ENCODE measurements at regions not wholly inside any gene's neighbourhood (a gene's known extent, or its start where the extent isn't known, plus 50 kb on each side); places are given as distances from the start of the nearest gene placed in this dataset.
"Not testable (repeated sequence)": the region's sequence is repeated elsewhere in the genome, so short reads cannot be mapped to it uniquely, and the experiment has no call there.

GRCh38 chr1:22208268-22208972, 65.5 kb upstream of the WNT4 start:
- Mint-ChIP-seq H3K27me3 (ENCODE audit: unreplicated experiment) (peaks cover 12% of the 10 kb centered on the region), H3K9me3 (ENCODE audit: unreplicated experiment) (no peaks in the 10 kb centered on the region), H3K36me3 (ENCODE audit: low read depth, unreplicated experiment) (no peaks in the 10 kb centered on the region), H3K4me3 (ENCODE audit: unreplicated experiment) (no peak overlapping the region), H3K4me1 (ENCODE audit: unreplicated experiment) (peaks cover 3% of the 10 kb centered on the region), H3K27ac (ENCODE audit: unreplicated experiment) (no peak overlapping the region)
- no peak for TF ChIP-seq CTCF (IDR thresholded peaks at IDR 0.05; ENCODE audit: unreplicated experiment)
- DNase-seq (ENCODE audit: low spot score), result no peak

- no peak overlapping the region for H3K27ac Mint-ChIP-seq (ENCODE audit: unreplicated experiment)
- no peaks in the 10 kb centered on the region for H3K36me3 Mint-ChIP-seq (ENCODE audit: low read depth, unreplicated experiment)
- H3K4me1 Mint-ChIP-seq (ENCODE audit: unreplicated experiment), result peaks cover 3% of the 10 kb centered on the region
- H3K4me3 Mint-ChIP-seq (ENCODE audit: unreplicated experiment), result no peak overlapping the region
- no peak for TF ChIP-seq CTCF (IDR thresholded peaks at IDR 0.05; ENCODE audit: unreplicated experiment)
- no peak for DNase-seq (ENCODE audit: low spot score)
- H3K27me3 Mint-ChIP-seq (ENCODE audit: unreplicated experiment), result peaks cover 7% of the 10 kb centered on the region
- H3K9me3 Mint-ChIP-seq (ENCODE audit: unreplicated experiment), result no peaks in the 10 kb centered on the region
Observed at GRCh38 chr1:22208973-22209378, 66.1 kb upstream of the WNT4 start.

GRCh38 chr1:22210176-22210575, 67.3 kb upstream of the WNT4 start:
- no peak for DNase-seq (ENCODE audit: low spot score)
- Mint-ChIP-seq H3K27ac (ENCODE audit: unreplicated experiment) (no peak overlapping the region), H3K36me3 (ENCODE audit: low read depth, unreplicated experiment) (no peaks in the 10 kb centered on the region), H3K27me3 (ENCODE audit: unreplicated experiment) (peaks cover 5% of the 10 kb centered on the region), H3K4me1 (ENCODE audit: unreplicated experiment) (peaks cover 3% of the 10 kb centered on the region), H3K9me3 (ENCODE audit: unreplicated experiment) (no peaks in the 10 kb centered on the region), H3K4me3 (ENCODE audit: unreplicated experiment) (no peak overlapping the region)
- no peak for TF ChIP-seq CTCF (IDR thresholded peaks at IDR 0.05; ENCODE audit: unreplicated experiment)

GRCh38 chr1:22210636-22211035, 67.7 kb upstream of the WNT4 start:
- Mint-ChIP-seq H3K27me3 (ENCODE audit: unreplicated experiment) (peaks cover 5% of the 10 kb centered on the region), H3K27ac (ENCODE audit: unreplicated experiment) (no peak overlapping the region), H3K36me3 (ENCODE audit: low read depth, unreplicated experiment) (no peaks in the 10 kb centered on the region), H3K9me3 (ENCODE audit: unreplicated experiment) (no peaks in the 10 kb centered on the region), H3K4me1 (ENCODE audit: unreplicated experiment) (peaks cover 3% of the 10 kb centered on the region), H3K4me3 (ENCODE audit: unreplicated experiment) (no peak overlapping the region)
- TF ChIP-seq CTCF (IDR thresholded peaks at IDR 0.05; ENCODE audit: unreplicated experiment), result no peak
- DNase-seq (ENCODE audit: low spot score), result no peak

GRCh38 chr1:22211459-22211858, 68.6 kb upstream of the WNT4 start:
- not testable (repeated sequence) for H3K4me1 Mint-ChIP-seq (ENCODE audit: unreplicated experiment); H3K27me3 Mint-ChIP-seq (ENCODE audit: unreplicated experiment); H3K9me3 Mint-ChIP-seq (ENCODE audit: unreplicated experiment); DNase-seq (ENCODE audit: low spot score); H3K4me3 Mint-ChIP-seq (ENCODE audit: unreplicated experiment); H3K27ac Mint-ChIP-seq (ENCODE audit: unreplicated experiment); H3K36me3 Mint-ChIP-seq (ENCODE audit: low read depth, unreplicated experiment)

Data from endothelial cell (in vitro differentiated cells).